ENCODE measurements at regions not wholly inside any gene's neighbourhood (a gene's known extent, or its start where the extent isn't known, plus 50 kb on each side); places are given as distances from the start of the nearest gene placed in this dataset.

DNA sequence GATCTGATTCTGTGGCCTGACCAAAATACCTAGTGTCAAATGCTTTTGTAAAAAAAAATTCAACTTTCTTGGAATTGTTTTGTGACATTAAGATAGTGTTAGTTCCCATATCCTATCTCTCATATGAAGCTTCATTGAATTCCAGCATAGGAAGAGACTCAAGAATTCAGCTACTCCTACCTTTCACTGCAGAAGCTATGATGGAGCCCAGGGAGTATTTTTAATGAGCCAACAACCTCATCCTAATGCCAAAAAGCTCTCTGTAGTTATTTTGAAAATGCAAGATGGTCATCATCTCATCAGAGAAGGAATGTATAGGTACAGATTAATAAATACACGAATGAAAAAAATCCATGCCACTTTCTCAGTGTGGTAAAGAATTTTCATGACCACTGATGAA is 431.2 kb upstream of the SGCG start:
- Mint-ChIP-seq H3K9me3 (no peaks in the 10 kb centered on the region), H3K27me3 (peaks cover 3% of the 10 kb centered on the region), H3K4me3 (no peak overlapping the region), H3K4me1 (no peaks in the 10 kb centered on the region), H3K36me3 (no peaks in the 10 kb centered on the region), H3K27ac (no peak overlapping the region)

DNA sequence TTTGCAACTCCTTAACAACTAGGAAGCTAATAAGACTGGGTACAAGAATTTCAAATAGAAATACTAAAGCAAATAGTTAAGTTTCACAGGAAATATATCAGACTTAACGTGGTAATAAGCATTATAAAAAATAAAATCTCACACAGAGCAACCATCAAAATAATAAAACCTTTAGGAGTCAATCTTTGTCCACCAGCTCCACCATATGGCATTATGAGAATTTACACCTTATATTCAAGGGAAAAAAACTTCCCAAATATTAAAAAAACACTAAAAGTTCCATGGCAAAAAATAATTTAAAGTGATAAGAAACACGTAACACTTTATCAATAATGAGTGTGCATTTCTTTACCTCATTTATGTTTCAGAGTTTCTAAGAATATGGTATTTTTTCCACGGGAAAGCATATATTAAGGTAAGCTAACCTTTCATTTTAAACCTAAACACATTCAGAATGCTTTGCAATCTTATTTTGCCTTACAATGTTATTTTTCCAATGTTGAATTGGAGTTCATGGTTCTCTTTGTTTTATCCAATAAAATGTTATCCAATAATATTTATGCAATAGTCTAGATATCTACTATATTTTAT is 423.2 kb upstream of the SGCG start:
- H3K9me3 Mint-ChIP-seq = no peaks in the 10 kb centered on the region
- H3K27ac Mint-ChIP-seq = no peak overlapping the region
- H3K27me3 Mint-ChIP-seq = peaks cover 2% of the 10 kb centered on the region
- no peaks in the 10 kb centered on the region for H3K36me3 Mint-ChIP-seq
- no peak overlapping the region for H3K4me3 Mint-ChIP-seq
- no peaks in the 10 kb centered on the region for H3K4me1 Mint-ChIP-seq

DNA sequence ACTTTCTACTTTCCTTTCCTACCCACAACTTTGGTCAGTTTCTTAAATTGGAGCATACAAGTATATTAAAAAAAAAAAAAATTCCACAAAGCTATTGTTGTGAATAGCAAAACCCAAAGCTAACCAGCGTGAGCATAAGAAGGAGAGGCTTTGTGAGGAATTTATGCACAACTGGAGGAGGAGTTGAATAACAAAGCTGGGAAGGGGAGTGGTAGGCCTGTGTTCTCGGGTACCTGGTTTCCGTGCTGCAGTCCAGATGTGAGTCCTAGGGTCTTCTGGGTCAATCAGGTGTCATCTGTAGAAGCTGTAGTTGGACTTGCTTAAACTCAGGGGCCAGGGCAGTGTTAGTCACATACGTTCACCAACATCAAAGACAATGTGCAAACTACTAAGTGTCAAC is 422.5 kb upstream of the SGCG start:
- Mint-ChIP-seq H3K27me3 (peaks cover 2% of the 10 kb centered on the region), H3K4me3 (no peak overlapping the region), H3K36me3 (no peaks in the 10 kb centered on the region), H3K9me3 (no peaks in the 10 kb centered on the region), H3K27ac (no peak overlapping the region), H3K4me1 (no peaks in the 10 kb centered on the region)

DNA sequence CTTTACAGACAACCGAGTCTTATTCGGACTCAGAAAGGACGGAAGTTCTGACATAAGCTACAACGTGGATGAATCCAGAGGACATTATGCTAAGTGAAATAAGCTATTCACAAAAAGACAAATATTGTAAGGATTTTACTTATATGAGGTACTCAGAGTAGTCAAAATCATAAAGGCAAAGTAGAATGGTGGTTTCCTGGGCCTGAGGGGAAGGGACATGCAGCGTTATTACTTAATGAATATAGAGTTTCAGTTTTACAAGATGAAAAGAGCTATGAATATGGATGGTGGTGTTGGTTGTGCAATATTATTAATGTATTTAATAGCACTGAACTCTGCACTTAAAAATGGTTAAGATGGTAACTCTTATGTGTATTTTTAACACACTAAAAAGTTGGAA is 419.1 kb upstream of the SGCG start:
- Mint-ChIP-seq H3K9me3 (no peaks in the 10 kb centered on the region), H3K36me3 (no peaks in the 10 kb centered on the region), H3K27me3 (peaks cover 2% of the 10 kb centered on the region), H3K27ac (no peak overlapping the region), H3K4me3 (no peak overlapping the region), H3K4me1 (no peaks in the 10 kb centered on the region)

DNA sequence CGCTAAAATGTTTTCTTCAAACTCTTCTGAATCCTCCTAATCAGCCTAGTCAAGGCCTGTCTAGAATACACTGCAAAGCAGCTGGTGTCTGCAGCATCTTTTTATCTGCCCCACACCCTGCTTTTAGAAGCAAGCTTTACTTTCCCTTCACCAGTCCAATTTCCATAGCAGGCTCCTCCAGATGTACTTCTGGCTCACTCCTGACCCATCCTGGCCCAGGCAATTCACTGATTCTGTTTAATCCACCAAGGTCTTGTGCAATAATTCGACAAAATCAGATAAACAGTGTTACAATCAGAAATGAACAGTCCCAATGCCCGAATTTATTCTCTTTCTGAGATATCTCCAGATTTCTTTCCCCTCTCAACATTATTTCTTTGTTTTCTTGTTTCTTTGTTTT is 415.2 kb upstream of the SGCG start:
- no peaks in the 10 kb centered on the region for H3K4me1 Mint-ChIP-seq
- H3K9me3 Mint-ChIP-seq = no peaks in the 10 kb centered on the region
- H3K27ac Mint-ChIP-seq = no peak overlapping the region
- H3K36me3 Mint-ChIP-seq = no peaks in the 10 kb centered on the region
- no peak overlapping the region for H3K4me3 Mint-ChIP-seq
- peaks cover under 1% of the 10 kb centered on the region for H3K27me3 Mint-ChIP-seq

DNA sequence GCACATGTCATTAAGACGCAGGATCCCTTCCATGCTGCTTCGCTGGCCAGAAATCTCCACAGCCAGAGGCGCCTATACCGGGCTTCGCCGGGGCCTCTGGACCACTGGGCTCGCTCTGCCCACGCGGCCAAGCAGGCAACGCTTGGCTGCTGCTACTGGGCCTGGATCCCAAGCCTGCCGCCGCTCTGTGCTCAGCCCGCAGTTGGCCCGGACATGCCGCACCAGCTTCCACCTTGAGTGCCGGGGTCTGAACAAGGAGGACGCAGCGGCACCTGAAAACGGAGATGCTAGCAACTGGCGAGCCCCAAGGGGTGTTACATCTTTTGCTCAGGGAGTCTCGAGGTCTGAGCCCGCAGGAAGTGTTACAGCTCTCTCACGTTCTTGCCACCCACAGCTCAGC is 409.9 kb upstream of the SGCG start:
- H3K4me3 Mint-ChIP-seq = no peak overlapping the region
- H3K27ac Mint-ChIP-seq = no peak overlapping the region
- no peaks in the 10 kb centered on the region for H3K36me3 Mint-ChIP-seq
- peaks cover 4% of the 10 kb centered on the region for H3K27me3 Mint-ChIP-seq
- no peaks in the 10 kb centered on the region for H3K4me1 Mint-ChIP-seq
- H3K9me3 Mint-ChIP-seq = no peaks in the 10 kb centered on the region

DNA sequence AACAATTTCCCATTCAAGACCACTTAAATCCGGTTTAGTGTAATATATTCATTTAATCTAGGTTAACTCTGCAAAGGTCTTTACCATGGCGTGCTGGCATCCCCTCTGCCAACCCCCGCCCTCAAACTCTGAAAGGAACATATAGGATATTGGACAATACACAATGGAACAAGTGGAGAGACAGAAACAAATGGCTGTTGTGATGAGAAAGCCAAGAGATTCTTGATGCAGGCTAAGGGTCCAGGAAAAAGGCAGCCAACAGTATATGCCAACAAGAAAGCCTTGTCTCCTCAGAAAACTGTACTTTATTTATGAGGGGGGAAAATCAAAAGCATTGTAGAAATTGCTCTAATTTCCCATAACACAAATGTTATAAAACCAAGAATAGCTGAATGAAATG is 407.3 kb upstream of the SGCG start:
- Mint-ChIP-seq H3K4me3 (no peak overlapping the region), H3K36me3 (no peaks in the 10 kb centered on the region), H3K27ac (no peak overlapping the region), H3K9me3 (no peaks in the 10 kb centered on the region), H3K4me1 (no peaks in the 10 kb centered on the region), H3K27me3 (peaks cover 6% of the 10 kb centered on the region)

DNA sequence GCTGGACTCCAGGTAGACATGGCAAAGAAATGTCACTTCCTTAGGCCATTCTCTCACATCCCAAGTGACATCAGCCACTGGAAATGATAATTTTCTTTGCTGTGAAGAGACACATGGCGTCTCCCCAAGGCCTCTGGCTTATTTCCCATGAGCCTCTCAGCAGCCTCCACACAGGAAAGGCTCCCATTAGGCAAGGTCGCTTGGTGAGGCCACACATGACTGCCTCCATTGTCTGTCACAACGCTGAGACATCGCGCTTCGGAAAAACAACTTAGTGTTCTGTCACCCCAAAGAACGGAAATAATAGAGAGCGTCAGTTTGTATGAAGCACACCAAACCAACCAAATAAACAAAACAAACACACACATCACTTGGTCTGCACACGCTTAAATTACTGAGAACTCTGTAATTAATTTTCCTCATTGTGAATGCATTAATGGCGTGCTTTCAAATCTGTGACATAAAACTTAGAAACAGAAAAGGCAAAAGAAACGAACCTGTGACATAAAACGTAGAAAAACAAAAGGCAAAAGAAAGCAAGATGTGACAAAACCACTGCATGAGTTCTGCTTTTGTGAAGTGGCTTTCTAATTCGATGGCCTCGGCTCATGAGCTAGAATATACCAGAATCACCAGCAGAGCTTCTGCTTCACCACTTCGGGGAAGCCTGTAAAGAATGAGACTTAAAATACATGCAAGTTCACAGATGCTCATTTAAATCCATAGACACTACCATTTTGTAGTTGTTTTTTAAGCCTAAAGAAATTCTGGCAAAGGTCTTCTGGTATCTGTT is 404.2 kb upstream of the SGCG start:
- Mint-ChIP-seq H3K4me3 (no peak overlapping the region), H3K36me3 (no peaks in the 10 kb centered on the region), H3K9me3 (no peaks in the 10 kb centered on the region), H3K27me3 (peaks cover 6% of the 10 kb centered on the region), H3K4me1 (no peaks in the 10 kb centered on the region), H3K27ac (no peak overlapping the region)

DNA sequence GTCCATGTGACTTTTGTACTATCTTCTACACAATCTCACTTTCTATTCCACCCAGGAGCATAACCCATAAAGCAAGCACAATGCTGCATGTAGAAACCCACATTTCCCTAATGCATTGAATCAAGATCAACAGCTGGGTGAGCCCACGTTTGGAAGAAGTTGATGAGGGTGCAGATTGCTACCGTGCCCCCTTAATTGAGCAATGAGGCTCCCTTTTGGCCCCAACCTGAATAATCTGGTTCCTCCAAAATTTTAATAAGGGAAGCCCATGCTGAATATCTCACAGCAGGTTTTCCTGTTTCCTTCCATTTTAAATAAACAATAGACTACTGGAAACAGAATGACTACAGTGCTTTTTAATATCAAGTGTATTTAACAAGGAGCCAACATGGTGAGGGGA is 403.6 kb upstream of the SGCG start:
- peaks cover 6% of the 10 kb centered on the region for H3K27me3 Mint-ChIP-seq
- no peaks in the 10 kb centered on the region for H3K36me3 Mint-ChIP-seq
- H3K4me3 Mint-ChIP-seq = no peak overlapping the region
- H3K4me1 Mint-ChIP-seq = no peaks in the 10 kb centered on the region
- H3K9me3 Mint-ChIP-seq = no peaks in the 10 kb centered on the region
- no peak overlapping the region for H3K27ac Mint-ChIP-seq

DNA sequence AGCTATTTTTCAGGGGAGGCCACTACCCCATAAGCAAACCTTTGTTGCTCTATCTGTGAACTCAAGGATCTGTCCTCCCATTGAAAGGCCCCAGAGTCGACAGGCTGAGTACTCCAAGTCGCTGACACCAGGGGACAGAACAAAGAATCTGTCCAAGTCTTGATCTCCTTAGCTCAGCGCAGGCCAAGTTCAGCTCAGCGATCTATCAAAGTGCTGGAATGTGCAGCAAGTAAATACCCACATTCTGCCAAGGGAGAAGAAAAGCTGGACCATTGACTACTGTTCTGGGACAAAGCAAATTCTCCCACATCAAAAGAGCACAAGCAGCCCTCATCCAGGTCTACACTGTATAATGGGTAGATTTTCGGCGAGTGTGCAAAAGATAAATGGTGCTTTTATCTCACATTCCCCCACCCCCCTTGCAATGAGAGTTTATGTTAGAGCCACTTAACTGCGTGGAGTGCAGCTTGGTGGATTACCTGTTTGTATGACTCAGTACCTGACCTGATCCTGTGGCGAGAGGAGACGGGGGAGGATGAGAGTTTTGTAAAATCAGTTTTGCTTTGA is 391.7 kb upstream of the SGCG start:
- H3K27ac Mint-ChIP-seq = no peak overlapping the region
- no peaks in the 10 kb centered on the region for H3K36me3 Mint-ChIP-seq
- no peaks in the 10 kb centered on the region for H3K9me3 Mint-ChIP-seq
- H3K27me3 Mint-ChIP-seq = no peaks in the 10 kb centered on the region
- no peaks in the 10 kb centered on the region for H3K4me1 Mint-ChIP-seq
- no peak overlapping the region for H3K4me3 Mint-ChIP-seq

DNA sequence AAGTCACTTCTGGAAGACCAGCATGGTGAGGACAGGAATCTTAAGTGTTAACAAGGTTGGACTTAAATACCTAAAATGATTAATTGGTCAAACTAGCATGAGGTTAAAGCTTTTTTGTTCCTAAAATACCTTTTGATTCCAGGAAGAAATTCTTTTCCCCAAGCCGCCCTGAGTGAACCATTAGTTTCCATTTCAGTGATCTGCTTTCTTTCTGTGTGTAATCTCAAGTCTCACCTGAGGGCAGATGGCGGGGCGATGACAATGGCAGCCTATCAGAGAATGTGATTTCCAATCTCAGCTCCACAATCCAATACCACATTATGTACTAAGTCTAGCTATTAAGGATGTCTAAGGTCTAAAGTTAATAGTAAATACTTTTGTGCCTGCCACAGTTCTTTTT is 390.9 kb upstream of the SGCG start:
- H3K4me3 Mint-ChIP-seq = no peak overlapping the region
- H3K36me3 Mint-ChIP-seq = no peaks in the 10 kb centered on the region

DNA sequence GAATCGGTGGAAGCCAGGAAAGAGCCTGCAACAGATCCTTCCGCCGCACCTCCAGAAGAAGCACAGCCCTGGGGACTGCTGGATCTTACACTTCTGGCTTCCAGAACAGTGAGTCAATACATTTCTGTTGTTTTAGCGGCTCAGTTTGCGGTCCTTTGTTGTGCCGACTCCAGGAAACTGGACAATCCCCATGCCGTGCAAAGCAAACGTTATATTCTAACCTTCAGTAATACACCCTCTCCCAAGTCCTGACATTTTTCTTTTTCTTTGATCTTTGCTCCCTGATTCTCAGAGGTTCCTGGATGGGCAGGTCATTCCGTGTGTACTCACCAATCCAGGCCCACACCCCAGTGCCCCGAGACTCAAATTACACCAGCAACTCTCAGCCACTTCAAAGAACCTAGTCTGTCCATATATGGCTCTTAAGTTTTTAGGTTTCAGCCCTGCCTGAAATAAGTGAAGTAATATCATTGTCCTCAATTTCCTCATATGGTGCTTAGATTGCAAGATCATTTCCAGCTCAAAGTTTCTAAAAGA is 387.1 kb upstream of the SGCG start:
- no peak overlapping the region for H3K4me3 Mint-ChIP-seq
- H3K27me3 Mint-ChIP-seq = peaks cover 4% of the 10 kb centered on the region
- no peaks in the 10 kb centered on the region for H3K4me1 Mint-ChIP-seq
- H3K36me3 Mint-ChIP-seq = no peaks in the 10 kb centered on the region
- H3K9me3 Mint-ChIP-seq = no peaks in the 10 kb centered on the region
- H3K27ac Mint-ChIP-seq = no peak overlapping the region

More for the DNA sequence above, 390.9 kb upstream of the SGCG start:
- no peaks in the 10 kb centered on the region for H3K9me3 Mint-ChIP-seq
- H3K27me3 Mint-ChIP-seq = no peaks in the 10 kb centered on the region
- H3K27ac Mint-ChIP-seq = no peak overlapping the region
- no peaks in the 10 kb centered on the region for H3K4me1 Mint-ChIP-seq

DNA sequence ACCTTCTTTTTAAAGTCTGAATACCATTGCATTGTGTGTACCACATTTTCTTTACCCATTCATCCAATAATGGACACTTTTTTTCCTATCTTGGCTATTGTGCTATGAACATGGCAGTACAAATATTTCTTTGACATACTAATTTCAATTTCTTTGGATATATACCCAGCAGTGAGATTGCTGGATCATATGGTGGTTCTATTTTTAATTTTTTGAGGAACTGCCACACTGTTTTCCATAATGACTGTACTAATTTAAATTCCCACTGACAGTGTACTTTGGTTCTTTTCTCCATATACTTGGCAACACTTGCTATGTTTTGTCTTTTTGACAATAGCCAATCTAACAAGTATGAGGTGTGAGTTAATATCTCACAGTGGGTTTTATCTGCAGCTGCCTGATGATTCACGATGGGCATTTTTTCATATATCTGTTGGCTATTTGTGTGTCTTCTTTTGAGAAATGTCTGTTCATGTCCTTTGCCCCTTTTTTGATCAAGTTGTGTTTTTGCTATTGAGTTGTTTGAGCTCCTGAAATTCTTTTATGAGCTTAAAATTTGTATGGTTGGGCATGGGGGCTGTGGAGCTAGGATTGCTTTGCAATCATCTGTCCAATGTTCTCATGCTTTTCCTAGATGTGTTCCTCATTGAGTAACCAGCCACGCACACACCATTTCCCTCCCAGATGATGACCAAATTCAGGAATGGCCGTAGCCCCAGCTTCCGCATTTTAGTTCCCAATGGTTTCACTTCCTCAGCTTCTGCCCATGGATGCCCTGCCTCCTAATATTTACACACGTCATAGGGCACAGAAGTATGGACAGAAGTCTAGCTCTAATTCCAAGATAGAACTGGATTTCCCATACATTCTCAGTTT is 380.0 kb upstream of the SGCG start:
- Mint-ChIP-seq H3K27ac (no peak overlapping the region), H3K4me1 (no peaks in the 10 kb centered on the region), H3K9me3 (no peaks in the 10 kb centered on the region), H3K4me3 (no peak overlapping the region), H3K27me3 (peaks cover 9% of the 10 kb centered on the region), H3K36me3 (no peaks in the 10 kb centered on the region)

DNA sequence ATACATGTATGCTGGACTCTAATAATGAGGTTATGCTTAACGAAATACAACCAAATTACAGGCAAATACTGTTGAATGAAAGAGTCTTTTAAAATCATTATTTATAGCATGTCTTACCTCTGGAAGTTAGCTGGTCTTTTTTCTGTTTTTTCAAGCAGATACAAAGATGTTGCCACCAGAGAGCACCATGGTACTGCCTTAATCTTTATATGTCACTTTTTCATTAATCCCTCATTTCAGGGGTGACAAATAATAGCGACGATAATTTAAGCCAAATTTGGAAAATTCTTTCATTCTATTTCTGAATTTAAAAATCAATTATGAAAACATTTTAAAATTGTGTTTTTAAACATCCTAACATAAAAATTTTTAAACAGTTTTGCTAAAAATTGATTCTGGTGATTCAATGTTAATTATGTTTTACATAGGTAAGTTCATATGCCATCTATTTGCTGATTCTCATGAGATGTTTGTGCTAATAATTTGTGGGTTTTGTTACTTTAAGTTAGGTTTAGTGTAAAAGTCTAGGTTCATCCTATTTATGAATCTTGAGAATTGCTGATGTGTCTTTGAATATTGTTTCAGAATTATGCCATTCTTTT is 379.3 kb upstream of the SGCG start:
- H3K36me3 Mint-ChIP-seq = no peaks in the 10 kb centered on the region
- H3K27me3 Mint-ChIP-seq = peaks cover 9% of the 10 kb centered on the region
- no peaks in the 10 kb centered on the region for H3K9me3 Mint-ChIP-seq
- H3K27ac Mint-ChIP-seq = no peak overlapping the region
- no peak overlapping the region for H3K4me3 Mint-ChIP-seq
- no peaks in the 10 kb centered on the region for H3K4me1 Mint-ChIP-seq

DNA sequence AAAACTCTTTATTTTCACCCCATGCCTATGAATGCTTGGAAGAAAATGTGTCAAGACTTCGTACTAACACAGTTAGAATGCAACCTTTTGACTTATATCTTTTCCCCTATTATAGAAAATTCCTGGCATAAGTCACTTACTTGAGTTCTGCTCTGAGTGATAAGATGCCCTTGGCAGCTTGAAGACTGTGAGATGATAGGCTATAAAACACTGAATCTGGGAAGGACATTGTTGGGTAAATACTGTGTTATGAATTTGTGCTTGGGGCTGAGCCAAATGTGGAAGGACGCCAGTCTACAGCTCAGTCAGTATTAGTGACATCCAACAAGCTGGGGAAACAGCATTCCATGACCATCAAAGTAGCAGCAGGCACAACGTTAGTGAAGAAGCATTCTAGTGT is 368.0 kb upstream of the SGCG start:
- Mint-ChIP-seq H3K27me3 (no peaks in the 10 kb centered on the region), H3K4me1 (no peaks in the 10 kb centered on the region), H3K36me3 (no peaks in the 10 kb centered on the region), H3K27ac (no peak overlapping the region), H3K9me3 (no peaks in the 10 kb centered on the region), H3K4me3 (no peak overlapping the region)
